Liver (tissue), 3 donors: ENCODE measurements at regions not wholly inside any gene's neighbourhood (a gene's known extent, or its start where the extent isn't known, plus 50 kb on each side); places are given as distances from the start of the nearest gene placed in this dataset.

Experiments used
- CTCF ChIP-seq: fragments of 150-350 bp; IDR thresholded peaks from 2 replicates; pipeline ENCODE4 v1.5.1; 2017; ENCODE audit warnings: improper control_type of control experiment, low read depth, low read length; ENCODE audit not compliant: missing input control
- EGR1 ChIP-seq, 2 donors: IDR thresholded peaks; 2 replicates each; pipeline ENCODE4 v1.6.1; 2016 to 2018; ENCODE audit warnings: antibody characterized with exemption in 2 of 2, low read depth in 2 of 2
- FOXA1 ChIP-seq: IDR thresholded peaks from 2 replicates; pipeline ENCODE4 v1.6.1; 2016; ENCODE audit warnings: antibody characterized with exemption
- GABPA ChIP-seq, 2 donors: IDR thresholded peaks in 1 of 2; conservative IDR thresholded peaks in 1 of 2; 2 replicates each; pipeline ENCODE4 v1.6.1; 2016; ENCODE audit warnings: antibody characterized with exemption in 2 of 2, mild to moderate bottlenecking in 1 of 2, moderate library complexity in 1 of 2
- HNF4A ChIP-seq, 2 donors: conservative IDR thresholded peaks; 2 replicates each; pipeline ENCODE4 v1.6.1; 2016; ENCODE audit warnings: antibody characterized with exemption in 2 of 2, mild to moderate bottlenecking in 2 of 2
- HNF4G ChIP-seq: IDR thresholded peaks from 2 replicates; pipeline ENCODE4 v1.6.1; 2016; ENCODE audit warnings: antibody characterized with exemption
- RAD21 ChIP-seq, 2 donors: IDR thresholded peaks; 2 replicates each; pipeline ENCODE4 v1.6.1; 2016; ENCODE audit warnings: antibody characterized with exemption in 2 of 2, mild to moderate bottlenecking in 2 of 2
- RXRA ChIP-seq, 2 donors: IDR thresholded peaks; 2 replicates each; pipeline ENCODE4 v1.6.1; 2017 to 2018; ENCODE audit warnings: antibody characterized with exemption in 2 of 2, mild to moderate bottlenecking in 1 of 2
- SP1 ChIP-seq: IDR thresholded peaks from 2 replicates; pipeline ENCODE4 v1.6.1; 2018; ENCODE audit warnings: antibody characterized with exemption, mild to moderate bottlenecking
- TAF1 ChIP-seq: conservative IDR thresholded peaks from 2 replicates; pipeline ENCODE4 v1.6.1; 2016; ENCODE audit warnings: antibody characterized with exemption, mild to moderate bottlenecking
- TF ChIP-seq, protein P1 (sequence below): IDR thresholded peaks from 2 replicates; pipeline ENCODE4 v1.6.1; 2016; ENCODE audit warnings: antibody characterized with exemption, mild to moderate bottlenecking
- donor health status: healthy.
- donor health status: healthy.

GRCh38 chr12:131199221-131199620 lies 245.5 kb downstream of the ADGRD1 start:
- TF ChIP-seq CTCF (no peak), SP1 (no peak), GABPA (IDR thresholded peaks at IDR 0.05 in 1 of 2, conservative IDR thresholded peaks at IDR 0.05 in 1 of 2) (no peak), RAD21 (IDR thresholded peaks at IDR 0.05) (no peak), FOXA1 (no peak), HNF4G (no peak), EGR1 (IDR thresholded peaks at IDR 0.05; ENCODE audit: low read depth in 2 of 2) (no peak), RXRA (IDR thresholded peaks at IDR 0.05) (no peak), HNF4A (conservative IDR thresholded peaks at IDR 0.05) (no peak), TAF1 (no peak)
- TF ChIP-seq, protein P1, sequence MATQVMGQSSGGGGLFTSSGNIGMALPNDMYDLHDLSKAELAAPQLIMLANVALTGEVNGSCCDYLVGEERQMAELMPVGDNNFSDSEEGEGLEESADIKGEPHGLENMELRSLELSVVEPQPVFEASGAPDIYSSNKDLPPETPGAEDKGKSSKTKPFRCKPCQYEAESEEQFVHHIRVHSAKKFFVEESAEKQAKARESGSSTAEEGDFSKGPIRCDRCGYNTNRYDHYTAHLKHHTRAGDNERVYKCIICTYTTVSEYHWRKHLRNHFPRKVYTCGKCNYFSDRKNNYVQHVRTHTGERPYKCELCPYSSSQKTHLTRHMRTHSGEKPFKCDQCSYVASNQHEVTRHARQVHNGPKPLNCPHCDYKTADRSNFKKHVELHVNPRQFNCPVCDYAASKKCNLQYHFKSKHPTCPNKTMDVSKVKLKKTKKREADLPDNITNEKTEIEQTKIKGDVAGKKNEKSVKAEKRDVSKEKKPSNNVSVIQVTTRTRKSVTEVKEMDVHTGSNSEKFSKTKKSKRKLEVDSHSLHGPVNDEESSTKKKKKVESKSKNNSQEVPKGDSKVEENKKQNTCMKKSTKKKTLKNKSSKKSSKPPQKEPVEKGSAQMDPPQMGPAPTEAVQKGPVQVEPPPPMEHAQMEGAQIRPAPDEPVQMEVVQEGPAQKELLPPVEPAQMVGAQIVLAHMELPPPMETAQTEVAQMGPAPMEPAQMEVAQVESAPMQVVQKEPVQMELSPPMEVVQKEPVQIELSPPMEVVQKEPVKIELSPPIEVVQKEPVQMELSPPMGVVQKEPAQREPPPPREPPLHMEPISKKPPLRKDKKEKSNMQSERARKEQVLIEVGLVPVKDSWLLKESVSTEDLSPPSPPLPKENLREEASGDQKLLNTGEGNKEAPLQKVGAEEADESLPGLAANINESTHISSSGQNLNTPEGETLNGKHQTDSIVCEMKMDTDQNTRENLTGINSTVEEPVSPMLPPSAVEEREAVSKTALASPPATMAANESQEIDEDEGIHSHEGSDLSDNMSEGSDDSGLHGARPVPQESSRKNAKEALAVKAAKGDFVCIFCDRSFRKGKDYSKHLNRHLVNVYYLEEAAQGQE: no peak
